GM12865 (cell line): ENCODE measurements at regions not wholly inside any gene's neighbourhood (a gene's known extent, or its start where the extent isn't known, plus 50 kb on each side); places are given as distances from the start of the nearest gene placed in this dataset.

Experiments
- DNase-seq: peaks from one replicate; pipeline ENCODE4 v3.0.0; 2010; ENCODE audit warnings: low read depth
- H3K4me3 ChIP-seq: 2 replicates; pipeline ENCODE4 v1.5.1; 2011; ENCODE audit warnings: mild to moderate bottlenecking, low read depth, low read length, control low read depth
- TF ChIP-seq, protein P1 (sequence below): IDR thresholded peaks from 2 replicates; pipeline ENCODE4 v1.5.1; 2011; ENCODE audit warnings: low read length, control low read depth, low read depth, inconsistent platforms; ENCODE audit not compliant: insufficient read depth; ENCODE audit errors: missing control alignments

DNA sequence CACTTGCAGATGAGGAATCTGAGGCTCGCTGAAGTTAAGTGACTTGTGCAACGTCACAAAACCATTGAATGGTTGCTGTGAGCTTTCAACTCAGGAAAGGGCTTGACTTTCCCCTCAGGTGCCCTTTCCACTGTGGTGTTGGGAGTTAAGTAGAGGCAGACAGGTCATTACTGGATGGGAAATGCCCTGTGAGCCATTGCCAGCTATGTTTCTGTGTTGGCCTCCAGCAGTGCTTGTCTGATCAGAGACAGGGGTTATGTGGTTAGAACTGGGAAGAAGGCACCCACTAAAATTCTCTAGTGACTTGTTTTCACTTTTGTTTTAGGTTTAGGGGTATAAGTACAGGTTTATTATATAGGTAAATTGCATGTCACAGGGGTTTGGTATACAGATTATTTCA lies 96.6 kb downstream of the FDX1 start:
- peak; percentile 30 for DNase-seq
- no peak overlapping the region for H3K4me3 ChIP-seq
- TF ChIP-seq, protein P1, sequence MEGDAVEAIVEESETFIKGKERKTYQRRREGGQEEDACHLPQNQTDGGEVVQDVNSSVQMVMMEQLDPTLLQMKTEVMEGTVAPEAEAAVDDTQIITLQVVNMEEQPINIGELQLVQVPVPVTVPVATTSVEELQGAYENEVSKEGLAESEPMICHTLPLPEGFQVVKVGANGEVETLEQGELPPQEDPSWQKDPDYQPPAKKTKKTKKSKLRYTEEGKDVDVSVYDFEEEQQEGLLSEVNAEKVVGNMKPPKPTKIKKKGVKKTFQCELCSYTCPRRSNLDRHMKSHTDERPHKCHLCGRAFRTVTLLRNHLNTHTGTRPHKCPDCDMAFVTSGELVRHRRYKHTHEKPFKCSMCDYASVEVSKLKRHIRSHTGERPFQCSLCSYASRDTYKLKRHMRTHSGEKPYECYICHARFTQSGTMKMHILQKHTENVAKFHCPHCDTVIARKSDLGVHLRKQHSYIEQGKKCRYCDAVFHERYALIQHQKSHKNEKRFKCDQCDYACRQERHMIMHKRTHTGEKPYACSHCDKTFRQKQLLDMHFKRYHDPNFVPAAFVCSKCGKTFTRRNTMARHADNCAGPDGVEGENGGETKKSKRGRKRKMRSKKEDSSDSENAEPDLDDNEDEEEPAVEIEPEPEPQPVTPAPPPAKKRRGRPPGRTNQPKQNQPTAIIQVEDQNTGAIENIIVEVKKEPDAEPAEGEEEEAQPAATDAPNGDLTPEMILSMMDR = no peak
